Duodenal mucosa (tissue), 2 donors: ENCODE measurements at regions not wholly inside any gene's neighbourhood (a gene's known extent, or its start where the extent isn't known, plus 50 kb on each side); places are given as distances from the start of the nearest gene placed in this dataset.
"Not testable (repeated sequence)": the region's sequence is repeated elsewhere in the genome, so short reads cannot be mapped to it uniquely, and the experiment has no call there.

ENCODE experiments used
- H3K27ac ChIP-seq: one replicate; pipeline ENCODE4 v1.7.0; 2013; ENCODE audit warnings: low read depth, low read length
- H3K27me3 ChIP-seq, 2 donors: one replicate each; pipeline ENCODE4 v1.7.0; 2013; ENCODE audit warnings: low read length in 2 of 2, control low read depth in 1 of 2; ENCODE audit not compliant: insufficient read depth in 2 of 2, control insufficient read depth in 1 of 2
- H3K36me3 ChIP-seq, 2 donors: one replicate each; pipeline ENCODE4 v1.7.0; 2013; ENCODE audit warnings: low read length in 2 of 2, control low read depth in 1 of 2; ENCODE audit not compliant: insufficient read depth in 2 of 2, control insufficient read depth in 1 of 2
- H3K4me1 ChIP-seq, 2 donors: one replicate each; pipeline ENCODE4 v1.7.0; 2013; ENCODE audit warnings: low read length in 2 of 2, control low read depth in 1 of 2; ENCODE audit not compliant: insufficient read depth in 2 of 2, control insufficient read depth in 1 of 2
- H3K4me3 ChIP-seq, 2 donors: one replicate each; pipeline ENCODE4 v1.7.0; 2013; ENCODE audit warnings: low read length in 2 of 2, low read depth in 1 of 2
- H3K9ac ChIP-seq, 2 donors: one replicate each; pipeline ENCODE4 v1.7.0; 2013; ENCODE audit warnings: low read length in 2 of 2, low read depth in 1 of 2
- H3K9me3 ChIP-seq, 2 donors: one replicate each; pipeline ENCODE4 v1.7.0; 2013; ENCODE audit warnings: low read length in 2 of 2, control low read depth in 1 of 2; ENCODE audit not compliant: control insufficient read depth in 1 of 2

DNA sequence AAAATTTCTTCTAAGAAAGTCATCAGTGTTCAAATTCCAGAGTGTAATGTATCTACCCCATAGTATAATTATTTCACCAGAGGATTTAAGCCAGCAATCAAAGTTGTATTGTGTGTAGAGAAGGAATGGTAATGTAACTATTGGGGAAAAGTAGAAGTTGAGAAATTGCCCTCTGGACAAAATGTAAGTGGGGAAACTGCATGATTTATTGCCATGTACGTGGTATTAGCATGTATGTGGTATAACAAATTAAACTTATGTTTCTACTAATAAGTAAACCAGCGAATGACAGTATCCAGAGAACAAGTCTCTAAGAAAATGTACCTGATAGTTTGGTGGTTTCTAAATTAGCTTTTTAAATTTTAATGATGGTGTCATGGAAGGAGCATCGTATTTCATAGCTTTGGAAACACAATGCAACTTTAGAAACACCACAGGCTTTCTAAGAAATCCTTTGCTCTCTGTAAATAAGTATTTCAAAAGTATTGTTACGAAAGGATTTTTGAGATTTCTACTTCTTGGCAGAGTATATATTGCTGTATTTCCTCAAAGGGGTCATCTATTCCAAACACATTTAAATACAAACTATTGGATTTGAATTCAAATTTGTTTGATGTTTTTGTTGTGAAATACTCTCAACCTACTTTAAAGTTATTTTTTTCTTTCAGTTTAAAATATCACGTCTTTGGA, 1018.9 kb upstream of the ZEB2 start:
- H3K27ac ChIP-seq = no peak overlapping the region

DNA sequence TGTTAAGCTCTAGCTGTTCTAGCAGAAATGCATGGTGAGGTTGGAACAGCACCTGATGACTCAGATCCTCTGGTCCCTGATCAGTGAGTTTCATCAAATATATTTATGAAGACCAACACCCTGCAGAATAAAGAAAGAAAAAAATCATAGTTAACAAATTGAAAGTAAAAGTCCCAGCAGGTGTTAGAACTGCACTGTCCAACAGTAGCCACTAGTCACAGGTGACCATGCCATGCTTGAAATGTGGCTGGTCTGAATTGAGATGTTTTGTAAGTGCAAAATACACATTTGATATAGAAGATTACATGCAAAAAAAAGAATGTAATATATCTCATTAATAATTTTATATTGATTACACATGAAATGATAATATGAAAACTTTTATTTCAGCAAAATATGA, 1010.7 kb upstream of the ZEB2 start:
- no peaks in the 10 kb centered on the region for H3K36me3 ChIP-seq
- no peaks in the 10 kb centered on the region for H3K4me1 ChIP-seq
- H3K27ac ChIP-seq = no peak overlapping the region
- no peak overlapping the region for H3K9ac ChIP-seq
- H3K27me3 ChIP-seq = no peaks in the 10 kb centered on the region
- no peaks in the 10 kb centered on the region for H3K9me3 ChIP-seq
- H3K4me3 ChIP-seq = no peak overlapping the region

More for the DNA sequence above, 1018.9 kb upstream of the ZEB2 start:
- Histone ChIP-seq H3K4me1 (no peaks in the 10 kb centered on the region), H3K4me3 (no peak overlapping the region), H3K9ac (no peak overlapping the region), H3K36me3 (no peaks in the 10 kb centered on the region), H3K27me3 (no peaks in the 10 kb centered on the region), H3K9me3 (no peaks in the 10 kb centered on the region)

DNA sequence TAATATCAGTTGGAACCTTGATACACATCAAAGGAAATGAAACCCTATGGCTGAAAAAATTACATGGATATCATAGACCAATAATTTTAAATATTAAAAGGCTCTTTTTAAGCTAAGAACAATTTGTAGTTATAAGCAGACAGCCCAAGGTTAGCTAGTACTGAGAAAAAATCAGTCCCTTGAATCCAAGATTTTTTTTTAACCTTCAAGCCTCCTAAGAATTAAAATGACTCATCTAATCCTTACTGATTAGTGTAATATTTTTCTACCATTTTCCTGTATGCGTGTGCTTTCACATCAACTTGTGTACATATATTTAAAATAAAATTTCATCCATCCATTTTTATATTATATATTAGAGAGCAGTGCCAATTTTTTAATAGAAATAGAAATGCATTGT, 1004.9 kb upstream of the ZEB2 start:
- no peak overlapping the region for H3K4me3 ChIP-seq
- no peaks in the 10 kb centered on the region for H3K36me3 ChIP-seq
- no peaks in the 10 kb centered on the region for H3K4me1 ChIP-seq
- H3K9me3 ChIP-seq = no peaks in the 10 kb centered on the region
- no peak overlapping the region for H3K27ac ChIP-seq
- no peak overlapping the region for H3K9ac ChIP-seq
- H3K27me3 ChIP-seq = no peaks in the 10 kb centered on the region

DNA sequence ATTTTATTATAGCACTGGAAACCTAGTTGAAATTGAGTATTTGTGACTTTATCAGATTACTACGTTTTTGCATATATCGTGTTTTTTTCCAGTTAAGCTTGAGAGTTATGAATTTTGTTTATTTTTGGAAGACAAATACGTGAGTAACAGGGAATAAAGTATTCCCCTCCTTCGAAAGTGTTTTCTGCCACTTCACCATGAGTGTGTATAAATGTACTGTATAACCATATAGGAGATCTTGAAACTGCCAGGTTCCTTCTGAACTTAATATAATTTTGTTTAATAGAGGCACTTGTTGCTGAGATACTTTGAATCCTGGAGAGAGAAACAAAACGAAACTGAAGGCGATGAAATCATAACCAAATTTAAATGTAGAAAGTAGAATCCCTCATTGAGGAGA, 1004.4 kb upstream of the ZEB2 start:
- Histone ChIP-seq H3K9ac (no peak overlapping the region), H3K9me3 (peaks cover 0 to under 1% of the 10 kb centered on the region in 2 donors), H3K27me3 (no peaks in the 10 kb centered on the region), H3K4me3 (no peak overlapping the region), H3K27ac (no peak overlapping the region), H3K36me3 (no peaks in the 10 kb centered on the region), H3K4me1 (no peaks in the 10 kb centered on the region)

DNA sequence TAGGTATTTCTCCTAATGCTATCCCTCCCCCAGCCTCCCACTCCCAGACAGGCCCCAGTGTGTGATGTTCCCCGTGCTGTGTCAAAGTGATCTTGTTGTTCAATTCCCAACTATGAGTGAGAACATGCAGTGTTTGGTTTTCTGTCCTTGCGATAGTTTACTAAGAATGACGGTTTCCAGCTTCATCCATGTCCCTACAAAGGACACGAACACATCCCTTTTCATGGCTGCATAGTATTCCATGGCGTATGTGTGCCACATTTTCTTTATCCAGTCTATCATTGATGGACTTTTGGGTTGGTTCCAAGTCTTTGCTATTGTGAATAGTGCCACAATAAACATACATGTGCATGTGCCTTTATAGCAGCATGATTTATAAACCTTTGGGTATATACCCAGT, 999.3 kb upstream of the ZEB2 start:
- H3K27me3 ChIP-seq, H3K9ac ChIP-seq, H3K27ac ChIP-seq, H3K9me3 ChIP-seq, H3K36me3 ChIP-seq, H3K4me3 ChIP-seq, H3K4me1 ChIP-seq: not testable (repeated sequence)

DNA sequence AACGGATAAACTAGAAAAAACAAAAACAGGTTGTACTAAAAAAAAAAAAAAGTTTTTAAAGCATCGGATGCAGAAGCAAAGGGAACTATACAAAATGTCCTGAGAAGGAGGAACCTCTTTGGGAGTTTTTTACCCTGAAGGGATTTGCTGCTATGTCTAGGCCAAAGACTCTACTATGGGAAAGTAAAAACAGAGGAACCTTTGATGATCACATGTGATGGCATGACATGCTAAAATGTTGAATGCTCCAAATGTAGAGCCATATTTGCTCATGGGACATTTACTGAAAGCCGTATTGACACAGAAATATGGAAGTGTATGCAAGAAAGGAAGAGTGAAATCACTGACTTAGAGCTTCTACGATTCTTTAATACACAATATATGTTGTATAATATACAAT, 992.0 kb upstream of the ZEB2 start:
- no peak overlapping the region for H3K4me3 ChIP-seq
- no peaks in the 10 kb centered on the region for H3K4me1 ChIP-seq
- H3K9ac ChIP-seq = no peak overlapping the region
- H3K9me3 ChIP-seq = no peaks in the 10 kb centered on the region
- H3K27me3 ChIP-seq = no peaks in the 10 kb centered on the region
- no peaks in the 10 kb centered on the region for H3K36me3 ChIP-seq
- H3K27ac ChIP-seq = no peak overlapping the region

DNA sequence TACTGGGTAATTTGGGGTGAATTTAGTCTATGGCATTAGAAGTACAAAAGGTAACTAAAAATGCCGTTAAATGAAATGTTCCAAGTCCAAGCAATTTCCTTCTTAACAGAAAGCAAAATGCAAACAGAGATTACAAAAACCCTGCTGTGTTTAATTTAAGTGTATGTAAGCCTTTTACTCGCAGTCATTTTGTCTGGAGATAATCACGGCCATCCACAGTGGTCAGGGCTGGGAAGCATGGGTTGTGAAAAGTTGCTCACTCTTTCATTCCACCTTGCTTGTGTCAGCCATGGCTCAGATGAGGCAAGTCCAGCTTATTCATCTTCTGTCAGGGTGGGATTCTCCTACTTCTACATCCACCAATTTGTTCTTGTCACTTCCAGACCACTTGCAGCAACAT, 983.6 kb upstream of the ZEB2 start:
- Histone ChIP-seq H3K27me3 (no peaks in the 10 kb centered on the region), H3K4me1 (no peaks in the 10 kb centered on the region), H3K27ac (no peak overlapping the region), H3K9ac (no peak overlapping the region), H3K36me3 (no peaks in the 10 kb centered on the region), H3K9me3 (no peaks in the 10 kb centered on the region), H3K4me3 (no peak overlapping the region)

DNA sequence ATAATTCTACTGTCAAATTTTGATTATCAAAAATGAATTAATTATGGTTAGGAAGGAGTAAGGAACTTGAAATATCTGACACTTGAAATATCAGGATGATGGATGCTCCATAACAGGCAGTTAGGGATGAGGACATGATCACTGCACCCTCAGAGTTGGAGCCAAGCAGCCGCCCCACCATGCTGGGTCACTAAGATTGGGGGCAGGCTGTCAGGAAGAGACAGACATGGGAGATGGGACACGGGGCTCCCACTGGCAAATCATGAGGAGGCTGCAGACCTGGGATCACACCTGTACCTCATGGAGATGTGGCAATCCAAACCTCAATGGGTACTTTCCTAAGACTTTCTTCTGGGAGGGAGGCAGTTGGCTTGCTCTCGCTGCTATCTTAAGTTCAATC, 982.0 kb upstream of the ZEB2 start:
- Histone ChIP-seq H3K27me3 (no peaks in the 10 kb centered on the region), H3K4me1 (no peaks in the 10 kb centered on the region), H3K27ac (no peak overlapping the region), H3K4me3 (no peak overlapping the region), H3K9me3 (no peaks in the 10 kb centered on the region), H3K36me3 (no peaks in the 10 kb centered on the region), H3K9ac (no peak overlapping the region)

DNA sequence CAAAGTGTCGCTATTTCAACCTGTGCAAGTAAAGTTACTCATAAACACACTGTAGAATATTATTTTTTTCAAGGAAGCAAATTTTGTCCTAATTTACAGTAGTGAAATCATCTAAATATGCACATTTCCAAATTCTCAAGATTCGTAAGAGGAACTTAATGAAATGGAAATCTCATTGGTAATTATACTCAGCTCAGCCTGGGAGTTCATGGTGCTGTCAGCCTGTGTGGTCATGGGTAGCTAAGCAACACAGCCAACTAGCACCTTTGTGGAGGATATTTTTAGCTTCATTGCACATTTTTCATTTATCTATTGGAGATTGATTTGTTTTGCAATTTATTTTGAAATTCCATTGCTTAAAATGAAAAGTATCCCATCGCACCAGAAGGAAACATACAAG, 975.7 kb upstream of the ZEB2 start:
- Histone ChIP-seq H3K9ac (no peak overlapping the region), H3K4me1 (no peaks in the 10 kb centered on the region), H3K9me3 (no peaks in the 10 kb centered on the region), H3K27ac (no peak overlapping the region), H3K27me3 (no peaks in the 10 kb centered on the region), H3K4me3 (no peak overlapping the region), H3K36me3 (no peaks in the 10 kb centered on the region)

DNA sequence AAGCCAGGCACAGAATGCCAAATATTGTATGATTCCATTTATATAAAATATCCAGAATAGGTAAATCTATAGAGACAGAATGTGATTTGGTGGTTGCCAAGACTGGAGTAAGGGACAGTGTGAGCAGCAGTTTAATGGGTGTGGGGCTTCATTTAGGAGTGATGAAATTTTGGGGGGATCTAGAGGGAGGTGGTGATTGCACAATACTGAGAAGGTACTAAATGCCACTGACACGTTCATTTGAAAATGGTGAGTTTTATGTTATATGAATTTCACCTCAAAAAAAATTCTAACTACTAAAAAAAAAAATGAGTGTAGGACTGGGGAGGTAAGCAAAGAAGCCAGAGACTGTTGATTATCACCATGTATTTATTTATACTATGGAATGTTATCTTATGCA, 974.5 kb upstream of the ZEB2 start:
- H3K9ac ChIP-seq = no peak overlapping the region
- H3K9me3 ChIP-seq = no peaks in the 10 kb centered on the region
- no peak overlapping the region for H3K4me3 ChIP-seq
- no peaks in the 10 kb centered on the region for H3K36me3 ChIP-seq
- H3K27ac ChIP-seq = no peak overlapping the region
- H3K27me3 ChIP-seq = no peaks in the 10 kb centered on the region
- no peaks in the 10 kb centered on the region for H3K4me1 ChIP-seq

DNA sequence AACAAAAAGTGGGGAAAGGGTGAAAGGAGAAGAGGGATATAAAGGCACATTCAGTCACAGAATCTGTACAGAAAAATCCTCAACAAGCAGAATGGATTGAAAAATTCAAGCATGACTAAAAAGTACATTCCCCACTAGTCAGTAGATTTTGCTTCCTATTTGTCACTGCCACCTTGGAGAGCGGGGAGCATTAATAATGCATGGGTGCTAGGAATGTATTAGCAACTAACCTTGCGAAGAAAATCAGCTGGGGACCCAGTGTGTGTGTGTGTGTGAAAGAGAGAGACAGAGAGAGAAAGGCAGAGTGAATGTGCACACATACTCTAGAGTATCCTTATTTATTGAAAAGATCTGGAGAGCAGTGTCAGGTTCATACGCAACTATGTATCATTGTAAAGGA, 968.7 kb upstream of the ZEB2 start:
- Histone ChIP-seq H3K27ac (no peak overlapping the region), H3K9me3 (no peaks in the 10 kb centered on the region), H3K36me3 (no peaks in the 10 kb centered on the region)

More for the DNA sequence above, 968.7 kb upstream of the ZEB2 start:
- Histone ChIP-seq H3K4me1 (no peaks in the 10 kb centered on the region), H3K4me3 (no peak overlapping the region), H3K9ac (no peak overlapping the region), H3K27me3 (no peaks in the 10 kb centered on the region)
